ENCODE measurements at regions not wholly inside any gene's neighbourhood (a gene's known extent, or its start where the extent isn't known, plus 50 kb on each side); places are given as distances from the start of the nearest gene placed in this dataset.

DNA sequence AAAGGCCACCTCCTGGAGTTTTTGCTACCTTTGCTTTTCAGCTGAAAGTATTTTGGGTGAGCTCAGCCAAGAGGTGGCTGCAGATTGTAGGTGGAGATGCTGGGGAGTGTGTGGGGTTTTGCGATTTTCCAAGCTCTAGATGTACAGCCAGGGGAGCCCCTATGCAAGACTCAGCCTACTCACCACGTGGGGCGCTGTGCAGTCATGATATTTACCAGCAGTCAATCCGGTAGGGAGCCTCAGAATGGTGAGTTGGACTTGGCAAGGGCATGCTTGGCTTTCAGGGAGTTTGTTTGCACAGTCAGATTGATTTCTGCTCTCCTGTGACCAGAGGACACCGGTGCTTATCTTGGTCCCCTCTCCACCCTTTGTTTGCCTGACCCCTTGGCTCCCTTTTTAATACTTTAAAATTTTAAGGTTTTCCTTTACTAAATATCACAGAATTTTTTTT is 175.3 kb downstream of the UTP18 start:
- TF ChIP-seq SPI1 (IDR thresholded peaks at IDR 0.05; ENCODE audit: borderline replicate concordance, low read depth) (no peak), GABPA (IDR thresholded peaks at IDR 0.05; ENCODE audit: low read depth) (no peak), POLR2AphosphoS5 (IDR thresholded peaks at IDR 0.05; ENCODE audit: low read depth) (no peak)
- TF ChIP-seq, protein P1, sequence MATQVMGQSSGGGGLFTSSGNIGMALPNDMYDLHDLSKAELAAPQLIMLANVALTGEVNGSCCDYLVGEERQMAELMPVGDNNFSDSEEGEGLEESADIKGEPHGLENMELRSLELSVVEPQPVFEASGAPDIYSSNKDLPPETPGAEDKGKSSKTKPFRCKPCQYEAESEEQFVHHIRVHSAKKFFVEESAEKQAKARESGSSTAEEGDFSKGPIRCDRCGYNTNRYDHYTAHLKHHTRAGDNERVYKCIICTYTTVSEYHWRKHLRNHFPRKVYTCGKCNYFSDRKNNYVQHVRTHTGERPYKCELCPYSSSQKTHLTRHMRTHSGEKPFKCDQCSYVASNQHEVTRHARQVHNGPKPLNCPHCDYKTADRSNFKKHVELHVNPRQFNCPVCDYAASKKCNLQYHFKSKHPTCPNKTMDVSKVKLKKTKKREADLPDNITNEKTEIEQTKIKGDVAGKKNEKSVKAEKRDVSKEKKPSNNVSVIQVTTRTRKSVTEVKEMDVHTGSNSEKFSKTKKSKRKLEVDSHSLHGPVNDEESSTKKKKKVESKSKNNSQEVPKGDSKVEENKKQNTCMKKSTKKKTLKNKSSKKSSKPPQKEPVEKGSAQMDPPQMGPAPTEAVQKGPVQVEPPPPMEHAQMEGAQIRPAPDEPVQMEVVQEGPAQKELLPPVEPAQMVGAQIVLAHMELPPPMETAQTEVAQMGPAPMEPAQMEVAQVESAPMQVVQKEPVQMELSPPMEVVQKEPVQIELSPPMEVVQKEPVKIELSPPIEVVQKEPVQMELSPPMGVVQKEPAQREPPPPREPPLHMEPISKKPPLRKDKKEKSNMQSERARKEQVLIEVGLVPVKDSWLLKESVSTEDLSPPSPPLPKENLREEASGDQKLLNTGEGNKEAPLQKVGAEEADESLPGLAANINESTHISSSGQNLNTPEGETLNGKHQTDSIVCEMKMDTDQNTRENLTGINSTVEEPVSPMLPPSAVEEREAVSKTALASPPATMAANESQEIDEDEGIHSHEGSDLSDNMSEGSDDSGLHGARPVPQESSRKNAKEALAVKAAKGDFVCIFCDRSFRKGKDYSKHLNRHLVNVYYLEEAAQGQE (IDR thresholded peaks at IDR 0.05; ENCODE audit: insufficient replicate concordance, low read depth): no peak
- TF ChIP-seq, protein P2, sequence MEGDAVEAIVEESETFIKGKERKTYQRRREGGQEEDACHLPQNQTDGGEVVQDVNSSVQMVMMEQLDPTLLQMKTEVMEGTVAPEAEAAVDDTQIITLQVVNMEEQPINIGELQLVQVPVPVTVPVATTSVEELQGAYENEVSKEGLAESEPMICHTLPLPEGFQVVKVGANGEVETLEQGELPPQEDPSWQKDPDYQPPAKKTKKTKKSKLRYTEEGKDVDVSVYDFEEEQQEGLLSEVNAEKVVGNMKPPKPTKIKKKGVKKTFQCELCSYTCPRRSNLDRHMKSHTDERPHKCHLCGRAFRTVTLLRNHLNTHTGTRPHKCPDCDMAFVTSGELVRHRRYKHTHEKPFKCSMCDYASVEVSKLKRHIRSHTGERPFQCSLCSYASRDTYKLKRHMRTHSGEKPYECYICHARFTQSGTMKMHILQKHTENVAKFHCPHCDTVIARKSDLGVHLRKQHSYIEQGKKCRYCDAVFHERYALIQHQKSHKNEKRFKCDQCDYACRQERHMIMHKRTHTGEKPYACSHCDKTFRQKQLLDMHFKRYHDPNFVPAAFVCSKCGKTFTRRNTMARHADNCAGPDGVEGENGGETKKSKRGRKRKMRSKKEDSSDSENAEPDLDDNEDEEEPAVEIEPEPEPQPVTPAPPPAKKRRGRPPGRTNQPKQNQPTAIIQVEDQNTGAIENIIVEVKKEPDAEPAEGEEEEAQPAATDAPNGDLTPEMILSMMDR (IDR thresholded peaks at IDR 0.05; ENCODE audit: insufficient read depth, low read length): no peak
- H3K4me3 ChIP-seq (replicated peaks; ENCODE audit: insufficient read depth, low read length): no peak overlapping the region
- DNase-seq (ENCODE audit: low read depth in 1 of 2, low spot score in 1 of 2): peak in 1 of 2 experiments; percentile 36
- no peaks in the 10 kb centered on the region for H3K27me3 ChIP-seq (ENCODE audit: insufficient read depth, poor library complexity, severe bottlenecking)
- no peak overlapping the region for H3K27ac ChIP-seq (replicated peaks)

DNA sequence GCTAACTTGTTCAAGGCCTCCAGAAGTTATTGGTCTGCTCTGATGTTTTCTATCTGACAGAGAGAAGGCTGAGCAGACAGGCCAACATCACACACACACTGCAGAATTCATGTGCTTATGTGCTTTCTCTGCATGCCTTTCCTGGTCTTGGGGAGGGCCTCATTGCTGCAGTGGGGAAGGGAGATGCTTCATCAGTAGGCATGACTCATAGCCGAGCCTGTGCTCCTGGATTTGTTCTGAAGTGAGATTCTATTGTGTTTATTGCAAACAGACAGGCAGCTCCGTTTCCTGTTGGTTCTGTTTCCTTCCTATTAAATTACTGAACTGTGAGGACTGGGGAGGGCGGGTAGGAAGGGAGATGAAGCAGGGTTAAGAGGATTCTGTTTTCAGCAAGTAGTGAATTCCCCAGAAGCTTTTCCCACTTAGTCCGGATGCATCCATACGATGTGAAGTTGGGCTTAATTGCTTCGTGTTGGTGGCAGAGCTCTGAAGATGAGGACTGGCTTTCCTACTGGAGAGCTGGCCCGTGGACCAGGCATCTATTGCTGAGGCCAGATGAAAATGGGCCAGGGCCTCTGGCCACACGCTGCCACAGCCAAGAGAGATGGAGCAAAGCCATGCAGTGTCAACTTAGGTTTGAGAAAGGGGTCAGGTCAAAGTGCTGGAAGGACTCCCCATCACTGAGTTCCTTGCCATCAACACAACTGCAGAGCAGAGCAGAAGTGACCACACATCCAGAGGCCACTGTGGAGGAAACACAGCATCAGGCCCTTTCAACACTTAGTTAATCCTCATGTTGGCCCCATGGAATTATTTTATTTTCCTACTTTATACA is 179.3 kb downstream of the UTP18 start:
- DNase-seq (ENCODE audit: low read depth in 1 of 2, low spot score in 1 of 2): no peak
- H3K27ac ChIP-seq (replicated peaks): no peak overlapping the region
- H3K4me3 ChIP-seq (replicated peaks; ENCODE audit: insufficient read depth, low read length): no peak overlapping the region
- no peak for TF ChIP-seq GABPA (IDR thresholded peaks at IDR 0.05; ENCODE audit: low read depth)
- no peaks in the 10 kb centered on the region for H3K27me3 ChIP-seq (ENCODE audit: insufficient read depth, poor library complexity, severe bottlenecking)

DNA sequence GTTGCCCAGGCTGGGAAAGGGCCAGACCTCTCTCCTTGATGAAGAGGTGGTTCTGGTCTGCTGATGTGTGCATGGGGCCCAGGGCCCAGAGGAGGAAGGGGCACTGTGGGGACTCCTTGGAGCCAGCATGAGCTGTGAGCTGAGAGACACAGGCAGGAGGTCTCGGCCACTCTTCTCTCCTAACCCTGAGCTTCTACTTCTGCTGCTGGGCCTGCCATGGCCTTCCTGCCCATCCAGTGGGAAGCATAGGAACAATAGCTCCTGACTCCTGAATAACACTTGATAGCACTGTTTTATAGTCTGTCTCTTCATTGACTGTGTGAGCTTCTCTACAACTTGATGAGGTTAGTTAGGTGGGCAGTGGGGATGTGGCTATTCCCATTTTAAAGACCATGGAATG is 181.1 kb downstream of the UTP18 start:
- TF ChIP-seq, protein P1 (IDR thresholded peaks at IDR 0.05; ENCODE audit: insufficient replicate concordance, low read depth): no peak
- no peak for TF ChIP-seq SPI1 (IDR thresholded peaks at IDR 0.05; ENCODE audit: borderline replicate concordance, low read depth)
- no peak for TF ChIP-seq GABPA (IDR thresholded peaks at IDR 0.05; ENCODE audit: low read depth)
- TF ChIP-seq POLR2AphosphoS5 (IDR thresholded peaks at IDR 0.05; ENCODE audit: low read depth): no peak
- TF ChIP-seq, protein P2 (IDR thresholded peaks at IDR 0.05; ENCODE audit: insufficient read depth, low read length): no peak
- DNase-seq (ENCODE audit: low read depth in 1 of 2, low spot score in 1 of 2): no peak
- Histone ChIP-seq H3K27ac (replicated peaks) (no peak overlapping the region), H3K4me3 (replicated peaks; ENCODE audit: insufficient read depth, low read length) (no peak overlapping the region), H3K27me3 (ENCODE audit: insufficient read depth, poor library complexity, severe bottlenecking) (no peaks in the 10 kb centered on the region)

DNA sequence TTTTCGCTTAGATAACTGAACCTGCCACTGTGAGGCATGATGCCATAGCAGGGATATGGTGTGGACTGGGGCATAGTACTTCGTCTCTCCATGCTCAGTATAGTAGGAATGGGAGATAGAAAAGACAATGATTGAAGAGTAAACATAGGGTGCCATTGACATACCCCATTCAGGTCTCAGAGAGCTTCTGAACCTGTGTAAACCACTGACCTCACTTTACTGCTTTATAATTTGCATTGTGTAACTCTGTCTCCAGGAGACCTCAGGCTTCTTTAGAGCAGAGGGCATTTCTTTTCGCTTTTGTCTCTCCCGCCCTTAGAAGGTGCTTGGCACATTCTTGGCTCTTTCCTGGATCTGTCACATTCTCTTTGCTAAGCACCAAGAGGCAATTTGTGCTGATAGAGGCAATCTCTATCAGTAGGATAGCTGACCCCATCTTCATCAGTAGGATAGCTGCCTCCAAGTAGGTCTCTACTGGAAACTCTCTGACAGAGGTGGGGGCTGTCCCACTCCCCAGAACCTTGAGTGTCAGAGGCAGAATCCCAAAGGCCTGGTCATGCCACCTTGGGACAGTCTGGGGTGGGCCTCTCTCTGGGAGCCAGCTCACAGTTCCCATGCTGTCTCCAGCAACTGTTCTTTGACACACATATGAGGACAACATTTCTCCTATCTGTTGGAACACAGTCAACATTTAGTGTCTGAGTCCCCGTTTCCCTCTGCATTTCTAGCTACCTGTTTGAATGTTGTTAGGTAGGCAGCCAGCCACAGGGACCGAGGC is 181.9 kb downstream of the UTP18 start:
- no peaks in the 10 kb centered on the region for H3K27me3 ChIP-seq (ENCODE audit: insufficient read depth, poor library complexity, severe bottlenecking)
- no peak for DNase-seq (ENCODE audit: low read depth in 1 of 2, low spot score in 1 of 2)
- H3K4me3 ChIP-seq (replicated peaks; ENCODE audit: insufficient read depth, low read length): no peak overlapping the region
- H3K27ac ChIP-seq (replicated peaks): no peak overlapping the region
- no peak for TF ChIP-seq POLR2AphosphoS5 (IDR thresholded peaks at IDR 0.05; ENCODE audit: low read depth)
- TF ChIP-seq, protein P1 (IDR thresholded peaks at IDR 0.05; ENCODE audit: insufficient replicate concordance, low read depth): no peak
- no peak for TF ChIP-seq SPI1 (IDR thresholded peaks at IDR 0.05; ENCODE audit: borderline replicate concordance, low read depth)
- TF ChIP-seq, protein P2 (IDR thresholded peaks at IDR 0.05; ENCODE audit: insufficient read depth, low read length): no peak
- TF ChIP-seq GABPA (IDR thresholded peaks at IDR 0.05; ENCODE audit: low read depth): no peak
